Thyroid gland (tissue), 4 donors: ENCODE measurements at regions not wholly inside any gene's neighbourhood (a gene's known extent, or its start where the extent isn't known, plus 50 kb on each side); places are given as distances from the start of the nearest gene placed in this dataset.

Experiments
- DNase-seq, 2 donors: peaks; one replicate each; pipeline ENCODE4 v3.0.0-alpha.2; 2019
- H3K27ac ChIP-seq, 3 donors: fragments of 200-600 bp; sonication (generic); 1 replicate in 2 of 3; 2 replicates in 1 of 3; pipeline ENCODE4 v1.5.1; 2016 to 2019; ENCODE audit warnings: mild to moderate bottlenecking in 1 of 3, moderate library complexity in 1 of 3
- H3K27me3 ChIP-seq: fragments of 200-600 bp; sonication (generic); one replicate; pipeline ENCODE4 v1.5.1; 2019
- H3K36me3 ChIP-seq, 2 donors: fragments of 200-600 bp; sonication (generic); one replicate each; pipeline ENCODE4 v1.5.1; 2016 to 2019
- H3K4me1 ChIP-seq, 2 donors: fragments of 200-600 bp; sonication (generic); one replicate each; pipeline ENCODE4 v1.5.1; 2017 to 2019
- H3K4me3 ChIP-seq, 3 donors: fragments of 200-600 bp; sonication (generic); replicated peaks in 1 of 3; 1 replicate in 2 of 3; 2 replicates in 1 of 3; pipeline ENCODE4 v1.5.1; 2016; ENCODE audit warnings: mild to moderate bottlenecking in 1 of 3
- H3K9me3 ChIP-seq: fragments of 200-600 bp; sonication (generic); one replicate; pipeline ENCODE4 v1.5.1; 2017
- CTCF ChIP-seq, 6 experiments: fragments of 200-600 bp in 3 of 6; fragments of 450-650 bp in 3 of 6; sonication (generic) in 3 of 6; IDR thresholded peaks; one replicate each; pipeline ENCODE4 v1.5.1; 2016 to 2019; ENCODE audit warnings: antibody characterized with exemption in 6 of 6, mild to moderate bottlenecking in 2 of 6, inconsistent platforms in 1 of 6, moderate library complexity in 1 of 6
- POLR2A ChIP-seq, 2 donors: fragments of 450-650 bp; IDR thresholded peaks; one replicate each; pipeline ENCODE4 v1.6.1; 2017; ENCODE audit warnings: antibody characterized with exemption in 2 of 2, mild to moderate bottlenecking in 2 of 2, moderate library complexity in 1 of 2
- WGBS, 2 donors: methylation state at CpG; one replicate each; pipeline ENCODE4 v1.1.5; 2017; 5-methylcytosine and 5-hydroxymethylcytosine counted together
- intact Hi-C: fragments of 100-400 bp; cut with DNase I; formaldehyde crosslinking; loops from one replicate; pipeline ENCODE4 v1.15.1; 2023

DNA sequence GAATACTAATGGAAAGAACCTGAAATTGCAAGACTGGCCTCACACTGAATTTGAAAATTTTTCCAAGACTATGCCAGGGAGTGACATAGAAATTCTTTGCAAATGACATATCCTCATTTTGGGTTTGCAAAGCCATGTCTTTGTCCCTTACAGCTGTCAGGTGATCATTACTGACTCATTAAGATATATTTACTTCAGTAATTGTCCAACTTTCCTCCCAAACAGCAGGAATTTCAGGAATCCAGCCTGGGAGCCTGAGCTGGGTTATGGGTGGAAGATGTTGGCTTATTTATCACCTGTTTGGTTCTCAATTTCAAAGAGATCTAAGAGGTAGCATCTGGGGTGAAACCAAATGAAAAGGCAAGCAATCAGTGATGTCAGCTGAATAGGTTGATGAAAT is 111.6 kb upstream of the ACP3 start:
- no peaks in the 10 kb centered on the region for H3K36me3 ChIP-seq
- no peak overlapping the region for H3K4me3 ChIP-seq
- H3K27ac ChIP-seq = no peak overlapping the region
- TF ChIP-seq CTCF (IDR thresholded peaks at IDR 0.05) (no peak), POLR2A (IDR thresholded peaks at IDR 0.05) (no peak)
- H3K27me3 ChIP-seq = no peaks in the 10 kb centered on the region
- H3K4me1 ChIP-seq = peaks cover 8 to 11% of the 10 kb centered on the region in 2 donors
- no peak for DNase-seq
- intact Hi-C loops = no loop called here
- H3K9me3 ChIP-seq = no peaks in the 10 kb centered on the region

DNA sequence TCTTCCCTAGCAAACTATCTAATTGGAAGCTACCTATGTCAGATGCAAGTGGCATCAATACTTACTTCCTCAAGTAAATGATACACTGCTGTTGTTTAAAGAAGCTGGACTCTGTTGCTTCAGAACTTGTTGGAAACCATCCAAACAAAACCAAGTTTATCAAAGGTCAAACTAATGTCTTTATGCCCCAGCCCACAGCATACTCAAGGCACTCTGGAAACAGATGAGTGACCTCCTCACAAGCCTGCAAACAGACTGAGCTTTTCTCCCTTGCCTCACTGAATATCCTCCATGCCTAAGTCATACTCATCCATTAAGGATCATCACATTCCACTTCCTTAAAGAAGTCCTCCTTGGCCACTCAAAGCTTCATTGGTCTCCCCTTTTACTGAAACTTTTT is 107.4 kb upstream of the ACP3 start:
- Histone ChIP-seq H3K4me1 (peaks cover 16 to 20% of the 10 kb centered on the region in 2 donors), H3K27me3 (no peaks in the 10 kb centered on the region), H3K4me3 (no peak overlapping the region), H3K9me3 (no peaks in the 10 kb centered on the region), H3K27ac (no peak overlapping the region), H3K36me3 (no peaks in the 10 kb centered on the region)
- DNase-seq = peak; percentile 26 to 31
- TF ChIP-seq POLR2A (IDR thresholded peaks at IDR 0.05) (no peak), CTCF (IDR thresholded peaks at IDR 0.05) (no peak)
- intact Hi-C loops = no loop called here

- no peak for TF ChIP-seq POLR2A (IDR thresholded peaks at IDR 0.05)
- TF ChIP-seq CTCF (IDR thresholded peaks at IDR 0.05) = peak; percentile 30 to 83 (median 70)
- peak; percentile 61 to 72 for DNase-seq
- 40 to 44% methylated on average over 9 of the region's 9 CpGs for WGBS, 2 donors
- intact Hi-C loops = no loop called here
- Histone ChIP-seq H3K4me1 (peaks cover 16 to 20% of the 10 kb centered on the region in 2 donors), H3K27ac (peak overlapping the region in 1 of 3 donors; percentile 1), H3K9me3 (no peaks in the 10 kb centered on the region), H3K27me3 (no peaks in the 10 kb centered on the region), H3K36me3 (no peaks in the 10 kb centered on the region), H3K4me3 (no peak overlapping the region)
These were observed 106.5 kb upstream of the ACP3 start for GRCh38 chr3:132210476-132211346.

DNA sequence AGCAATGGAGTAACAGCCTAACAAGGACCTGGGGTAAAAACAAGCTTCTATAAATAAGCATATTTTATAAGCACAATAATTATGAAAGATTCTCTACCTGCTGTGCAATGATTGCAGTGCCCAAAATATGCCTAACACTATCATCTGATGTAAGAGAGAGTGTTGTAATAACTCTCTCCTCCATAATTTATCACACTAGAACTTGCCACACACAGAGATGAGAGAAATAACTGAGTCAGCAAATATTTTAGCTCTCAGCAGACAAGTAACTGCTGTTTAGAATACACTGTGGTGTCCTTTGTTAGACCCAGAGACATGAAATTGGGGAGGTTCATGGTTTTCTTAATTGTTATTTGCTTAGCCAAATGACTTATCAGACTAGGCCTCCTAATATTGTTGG is 105.3 kb upstream of the ACP3 start:
- TF ChIP-seq POLR2A (IDR thresholded peaks at IDR 0.05) = no peak
- TF ChIP-seq CTCF (IDR thresholded peaks at IDR 0.05) = no peak
- peaks cover 16 to 20% of the 10 kb centered on the region in 2 donors for H3K4me1 ChIP-seq
- intact Hi-C loops = no loop called here
- H3K27ac ChIP-seq = no peak overlapping the region
- no peak overlapping the region for H3K4me3 ChIP-seq
- DNase-seq = no peak
- H3K36me3 ChIP-seq = no peaks in the 10 kb centered on the region
- H3K9me3 ChIP-seq = no peaks in the 10 kb centered on the region
- no peaks in the 10 kb centered on the region for H3K27me3 ChIP-seq
